ENCODE measurements at regions not wholly inside any gene's neighbourhood (a gene's known extent, or its start where the extent isn't known, plus 50 kb on each side); places are given as distances from the start of the nearest gene placed in this dataset.
A peak's percentile ranks its signal among the peaks of the same experiment; 100 is the strongest.
"Not testable (repeated sequence)": the region's sequence is repeated elsewhere in the genome, so short reads cannot be mapped to it uniquely, and the experiment has no call there.

DNA sequence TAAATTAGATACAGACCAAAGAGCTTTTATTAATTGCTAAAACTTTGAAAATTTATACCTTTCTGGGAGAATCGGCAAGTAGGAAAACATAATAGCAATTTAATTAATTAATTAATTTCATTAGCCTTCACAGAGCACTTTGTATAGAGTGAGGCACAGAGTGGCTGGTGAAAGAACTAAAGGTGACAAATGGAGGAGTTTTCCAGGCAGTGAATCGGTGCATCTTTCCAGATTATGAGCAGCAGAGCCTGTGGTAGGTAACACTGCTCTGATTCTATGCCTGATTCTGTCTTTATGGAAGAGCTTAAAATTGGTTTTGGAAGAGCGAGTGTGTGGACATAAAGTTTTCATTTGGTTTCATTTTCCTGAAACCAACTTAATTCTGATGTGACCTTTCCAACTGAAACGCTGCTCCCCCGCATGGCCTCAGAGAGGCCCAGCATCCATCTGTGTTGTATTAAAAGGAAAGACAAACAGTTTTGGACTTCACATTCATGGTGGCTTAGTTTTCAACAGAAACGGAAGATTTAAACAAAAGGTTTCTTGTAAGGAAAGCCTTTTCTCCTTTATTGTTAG, 188.9 kb upstream of the RPS23 start:
- DNase-seq, result no peak

DNA sequence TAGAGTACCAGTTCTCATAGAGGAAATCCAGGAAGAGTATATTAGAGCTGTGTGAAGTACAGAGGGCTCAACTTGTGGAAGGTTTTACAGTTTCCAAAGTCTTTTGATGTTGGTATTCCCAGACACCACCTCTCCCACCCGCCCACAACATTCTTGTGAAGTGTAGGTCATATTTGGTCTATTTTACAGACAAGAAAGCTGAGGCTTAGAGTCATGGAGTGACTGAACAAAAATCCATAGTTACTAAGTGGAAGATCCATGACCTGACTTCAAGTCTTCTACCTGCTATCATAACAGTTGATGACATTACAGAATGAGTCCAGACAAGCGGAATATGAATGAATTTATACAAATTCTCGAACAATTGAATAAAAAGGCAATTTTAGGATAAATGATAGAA, 187.1 kb upstream of the RPS23 start:
- DNase-seq, result no peak

- DNase-seq, result no peak
Observed at GRCh38 chr5:82459626-82460025, 181.5 kb upstream of the RPS23 start.

DNA sequence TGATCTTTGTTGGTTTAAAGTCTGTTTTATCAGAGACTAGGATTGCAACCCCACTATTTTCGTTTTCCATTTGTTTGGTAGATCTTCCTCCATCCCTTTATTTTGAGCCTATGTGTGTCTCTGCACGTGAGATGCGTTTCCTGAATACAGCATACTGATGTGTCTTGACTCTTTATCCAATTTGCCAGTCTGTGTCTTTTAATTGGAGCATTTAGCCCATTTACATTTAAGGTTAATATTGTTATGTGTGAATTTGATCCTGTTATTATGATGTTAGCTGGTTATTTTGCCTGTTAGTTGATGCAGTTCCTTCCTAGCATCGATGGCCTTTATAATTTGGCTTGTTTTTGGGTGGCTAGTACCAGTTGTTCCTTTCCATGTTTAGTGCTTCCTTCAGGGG, 177.2 kb upstream of the RPS23 start:
- DNase-seq, result not testable (repeated sequence)

DNA sequence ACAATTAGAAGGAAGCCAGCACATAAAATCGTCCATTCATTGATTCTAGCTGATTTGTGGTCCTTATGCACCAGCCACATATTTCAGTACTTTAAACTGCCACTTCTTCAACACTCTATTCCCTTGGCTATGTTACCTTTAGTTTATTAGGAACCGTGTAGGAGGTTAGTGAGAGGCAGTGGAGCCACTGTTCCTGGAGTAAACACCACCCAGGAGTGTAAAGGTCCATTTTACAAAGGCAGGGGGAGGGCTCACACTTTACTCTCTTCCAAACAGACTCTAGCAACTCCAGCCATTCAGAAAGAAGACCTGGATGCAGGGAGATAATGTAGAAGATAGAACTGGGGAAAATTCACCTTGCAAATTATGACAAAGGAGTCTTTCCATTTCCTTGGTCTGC, 170.2 kb upstream of the RPS23 start:
- no peak for DNase-seq

DNA sequence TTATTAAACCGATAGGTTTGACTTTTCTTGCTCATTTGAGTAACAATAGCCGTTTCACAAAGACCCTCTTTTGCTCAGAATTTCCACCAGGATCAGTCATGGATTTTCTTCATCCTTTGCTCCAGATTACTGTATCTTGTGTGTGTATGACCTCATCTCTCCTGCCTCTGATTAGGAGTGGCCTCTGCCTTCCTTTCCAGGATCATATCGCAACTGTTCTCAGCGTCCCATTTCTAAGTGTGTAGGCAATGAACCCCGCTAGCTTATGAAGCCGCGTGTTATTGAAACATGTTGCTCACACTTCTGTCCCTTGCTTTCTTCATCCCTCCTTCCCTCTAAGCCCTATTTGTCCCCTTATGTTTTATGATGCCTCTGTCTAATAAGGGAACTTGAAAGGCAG, 169.8 kb upstream of the RPS23 start:
- no peak for DNase-seq

- DNase-seq, result no peak
Observed at GRCh38 chr5:82446809-82447208, 168.7 kb upstream of the RPS23 start.

- DNase-seq, result no peak
Observed at GRCh38 chr5:82445726-82446335, 167.7 kb upstream of the RPS23 start.

DNA sequence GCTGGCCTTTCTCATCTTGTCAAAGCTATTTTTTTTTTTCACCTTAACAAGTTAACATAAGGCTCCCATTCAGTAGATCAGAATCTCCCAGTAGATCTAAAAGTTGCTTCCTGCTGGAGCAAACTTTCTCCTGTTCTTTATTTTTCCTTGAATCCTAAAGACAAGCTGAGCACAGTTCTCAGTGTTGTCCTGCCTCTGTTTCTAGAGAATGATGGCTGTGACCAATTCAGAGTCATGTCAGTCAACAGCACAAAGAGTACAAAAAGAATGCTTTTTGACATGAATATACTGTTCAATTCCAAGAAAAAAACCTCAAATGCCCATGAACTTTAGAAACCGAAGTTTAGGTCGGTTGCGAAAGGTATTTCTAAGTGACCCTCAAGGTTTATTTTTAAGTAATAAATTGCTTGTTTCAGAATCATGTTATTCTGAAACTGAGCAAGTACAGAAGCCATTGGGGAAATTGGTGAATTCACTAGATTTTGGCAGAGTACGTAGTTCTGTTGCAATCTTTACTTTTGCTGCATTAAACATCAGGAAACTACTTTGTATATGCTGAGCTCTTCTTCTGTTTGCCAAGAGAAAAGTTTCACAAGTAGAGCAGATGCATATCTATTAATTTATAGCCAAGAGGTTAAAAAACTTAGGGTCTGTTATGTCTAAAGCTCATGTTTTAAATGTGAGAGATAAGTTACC, 161.7 kb upstream of the RPS23 start:
- DNase-seq, result no peak

- not testable (repeated sequence) for DNase-seq
Observed at GRCh38 chr5:82437565-82437964, 159.4 kb upstream of the RPS23 start.

- no peak for DNase-seq
Observed at GRCh38 chr5:82436291-82436690, 158.1 kb upstream of the RPS23 start.

GRCh38 chr5:82434696-82435660, 156.8 kb upstream of the RPS23 start:
- DNase-seq, result peak in 1 of 2 experiments; percentile 35

GRCh38 chr5:82426464-82427154, 148.5 kb upstream of the RPS23 start:
- no peak for DNase-seq

DNA sequence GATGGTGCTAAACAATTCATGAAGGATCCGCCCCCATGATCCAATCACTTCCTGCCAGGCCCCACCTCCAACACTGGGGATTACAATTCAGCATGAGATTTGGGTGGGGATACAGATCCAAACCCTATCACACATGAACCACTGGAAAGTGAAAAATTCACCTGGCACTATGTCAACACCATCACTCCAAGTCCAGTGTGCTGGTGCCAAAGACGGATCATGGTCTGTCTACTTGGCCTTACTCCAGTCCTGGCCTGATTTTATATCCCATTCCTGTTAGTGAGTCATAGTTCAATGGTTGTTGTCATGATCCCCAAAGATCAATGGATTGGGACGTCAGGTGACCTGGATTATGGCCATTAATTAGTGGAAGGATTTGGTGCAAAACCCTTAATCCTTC, 147.4 kb upstream of the RPS23 start:
- DNase-seq, result no peak

- peak; percentile 69 to 86 for DNase-seq
Observed at GRCh38 chr5:82424211-82424610, 146.1 kb upstream of the RPS23 start.

GRCh38 chr5:82422751-82423181, 144.6 kb upstream of the RPS23 start:
- DNase-seq, result no peak

- no peak for DNase-seq
Observed at GRCh38 chr5:82422001-82422740, 144.0 kb upstream of the RPS23 start.

- no peak for DNase-seq
Observed at GRCh38 chr5:82421119-82421518, 143.0 kb upstream of the RPS23 start.

DNA sequence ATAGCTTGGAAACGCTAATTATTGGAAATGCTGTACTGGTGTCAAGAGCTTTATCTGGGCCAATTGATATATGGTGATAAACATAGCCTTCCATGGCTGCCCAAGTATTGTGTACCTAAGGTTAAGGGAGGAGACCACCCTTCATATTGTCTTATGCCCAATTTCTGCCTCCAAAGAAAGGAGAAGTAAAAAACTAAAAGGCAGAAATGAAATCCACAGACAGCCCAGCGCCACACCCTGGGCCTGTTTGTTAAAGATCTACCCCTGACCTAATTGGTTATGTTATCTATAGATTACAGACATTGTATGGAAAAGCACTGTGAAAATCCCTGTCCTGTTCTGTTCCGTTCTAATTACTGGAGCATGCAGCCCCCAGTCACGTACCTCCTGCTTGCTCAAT, 142.4 kb upstream of the RPS23 start:
- not testable (repeated sequence) for DNase-seq

- no peak for DNase-seq
Observed at GRCh38 chr5:82419559-82420332, 141.6 kb upstream of the RPS23 start.

GRCh38 chr5:82418608-82418950, 140.4 kb upstream of the RPS23 start:
- DNase-seq, result no peak

All from NCI-H524 (cell line).